K562 (cell line): ENCODE measurements at regions not wholly inside any gene's neighbourhood (a gene's known extent, or its start where the extent isn't known, plus 50 kb on each side); places are given as distances from the start of the nearest gene placed in this dataset.

Experiments
- ATAC-seq: fragments of 200-7000 bp; cut with Tn5 transposase; 3 replicates; pipeline ENCODE4 v1.9.1; 2020; ENCODE audit warnings: moderate library complexity
- BruUV-seq: library from RNA; stranded (reverse); fragments of 400-500 nt; replicated peaks from 2 replicates; lab custom pipeline; 2021; lab: Mats Ljungman, UMichigan
- CTCF ChIA-PET: fragments of 300-600 bp; formaldehyde crosslinking; extraction: SDS; loops from one replicate; lab custom pipeline; 2021; ENCODE audit warnings: low intra/inter-chr PET ratio; lab: Yijun Ruan, JAX
- POLR2A ChIA-PET: fragments of 300-600, 350-650 bp; sonication (Branson Sonifier 250); formaldehyde crosslinking; extraction: SDS; loops from one replicate; lab custom pipeline; 2021; ENCODE audit warnings: antibody characterized with exemption, inconsistent platforms; lab: Yijun Ruan, JAX
- DNase-seq, 4 experiments: peaks; one replicate each; pipeline versions ENCODE4 v3.0.0 to v3.0.0-alpha.2; 2011 to 2018; ENCODE audit warnings: low spot score in 3 of 4, mixed read lengths in 3 of 4; ENCODE audit errors: extremely low read depth in 1 of 4
- FAIRE-seq: peaks from 2 replicates; lab custom pipeline; 2011; peaks lifted over from hg19 to GRCh38; lab: Jason Lieb, UNC
- H2AFZ ChIP-seq: 2 replicates; pipeline ENCODE4 v1.6.0; 2011; ENCODE audit warnings: low read depth, low read length, control low read depth, inconsistent platforms
- H3K27ac ChIP-seq: fragments of 200-600 bp; 3 replicates; pipeline ENCODE4 v1.8.0; 2011; ENCODE audit warnings: low read depth, mild to moderate bottlenecking, control low read depth, inconsistent platforms, low read length, moderate library complexity, mixed read lengths; ENCODE audit errors: extremely low read depth
- H3K27me3 ChIP-seq, 2 experiments: fragments of 300-600 bp in 1 of 2; 2 replicates in 1 of 2; 3 replicates in 1 of 2; pipeline versions ENCODE4 v1.6.0 to v1.8.0; 2011; ENCODE audit warnings: inconsistent platforms in 2 of 2, low read length in 2 of 2, mild to moderate bottlenecking in 1 of 2, mixed read lengths in 1 of 2, moderate library complexity in 1 of 2; ENCODE audit not compliant: control insufficient read depth in 2 of 2, insufficient read depth in 2 of 2
- H3K36me3 ChIP-seq: fragments of 300-600 bp; 3 replicates; pipeline ENCODE4 v1.8.0; 2011; ENCODE audit warnings: mild to moderate bottlenecking, low read length, inconsistent platforms; ENCODE audit not compliant: control insufficient read depth, insufficient read depth
- H3K4me1 ChIP-seq, 2 experiments: fragments of 200-600 bp in 1 of 2; replicated peaks in 1 of 2; 2 replicates in 1 of 2; 3 replicates in 1 of 2; pipeline versions ENCODE4 v1.5.1 to v1.8.0; 2011; ENCODE audit warnings: inconsistent platforms in 2 of 2, low read length in 2 of 2, mild to moderate bottlenecking in 1 of 2, mixed read lengths in 1 of 2, moderate library complexity in 1 of 2; ENCODE audit not compliant: control insufficient read depth in 2 of 2, insufficient read depth in 2 of 2
- H3K4me2 ChIP-seq: 2 replicates; pipeline ENCODE4 v1.6.1; 2011; ENCODE audit warnings: low read length, control low read depth, inconsistent platforms, mixed read lengths; ENCODE audit not compliant: insufficient read depth
- H3K4me3 ChIP-seq: fragments of 200-600 bp; sonication (generic), shearing (Covaris generic); 2 replicates; pipeline ENCODE4 v1.5.1; 2016; ENCODE audit warnings: control low read depth, inconsistent platforms
- H3K79me2 ChIP-seq: fragments of 200-600 bp; 3 replicates; pipeline ENCODE4 v1.8.0; 2011; ENCODE audit warnings: low read length, inconsistent platforms; ENCODE audit not compliant: control insufficient read depth, insufficient read depth
- H3K9ac ChIP-seq, 2 experiments: 2 replicates each; pipeline versions ENCODE4 v1.6.0 to v1.6.1; 2011; ENCODE audit warnings: low read depth in 2 of 2, low read length in 2 of 2, control low read depth in 1 of 2, inconsistent platforms in 1 of 2, mild to moderate bottlenecking in 1 of 2, mixed read lengths in 1 of 2; ENCODE audit not compliant: insufficient read depth in 1 of 2
- H3K9me1 ChIP-seq: one replicate; pipeline ENCODE4 v1.6.0; 2011; ENCODE audit warnings: inconsistent platforms, mild to moderate bottlenecking, low read length, moderate library complexity; ENCODE audit not compliant: control insufficient read depth, insufficient read depth
- H3K9me3 ChIP-seq: replicated peaks from 2 replicates; pipeline ENCODE4 v1.5.1; 2011; ENCODE audit warnings: low read depth, low read length, inconsistent platforms; ENCODE audit not compliant: control insufficient read depth, insufficient read depth
- H4K20me1 ChIP-seq: replicated peaks from 2 replicates; pipeline ENCODE4 v1.6.1; 2011; ENCODE audit warnings: low read length, inconsistent platforms, mixed read lengths; ENCODE audit not compliant: control insufficient read depth, insufficient read depth
- EWSR1 ChIP-seq: fragments of 450-650 bp; IDR thresholded peaks from 2 replicates; pipeline ENCODE4 v1.6.1; 2018; ENCODE audit warnings: borderline replicate concordance, mild to moderate bottlenecking, low read depth, moderate library complexity; ENCODE audit not compliant: partially characterized antibody
- HCFC1 ChIP-seq: IDR thresholded peaks from 2 replicates; pipeline ENCODE4 v1.6.1; 2012; ENCODE audit warnings: low read depth, low read length, improper control_type of control experiment
- IRF2 ChIP-seq: sonication (generic); formaldehyde crosslinking; IDR thresholded peaks from 2 replicates; pipeline ENCODE4 v1.8.1; 2022; ENCODE audit warnings: mild to moderate bottlenecking, missing genetic modification reagents
- MAFK ChIP-seq: IDR thresholded peaks from 2 replicates; pipeline ENCODE4 v1.6.1; 2011; ENCODE audit warnings: low read length, improper control_type of control experiment
- NELFE ChIP-seq: IDR thresholded peaks from 2 replicates; pipeline ENCODE4 v1.6.1; 2011; ENCODE audit warnings: mild to moderate bottlenecking; ENCODE audit not compliant: insufficient read depth, insufficient read length
- PYGO2 ChIP-seq: fragments of 450-650 bp; IDR thresholded peaks from 2 replicates; pipeline ENCODE4 v1.6.1; 2016; ENCODE audit warnings: mild to moderate bottlenecking, missing genetic modification characterization, moderate library complexity, missing compliant biosample characterization
- SRSF7 ChIP-seq: fragments of 200-400 bp; formaldehyde crosslinking; optimal IDR thresholded peaks from 2 replicates; pipeline ENCODE3; 2017; ENCODE audit warnings: mild to moderate bottlenecking, low read depth, low read length
- THRA ChIP-seq: fragments of 450-650 bp; IDR thresholded peaks from 2 replicates; pipeline ENCODE4 v1.6.1; 2017; ENCODE audit warnings: mild to moderate bottlenecking, moderate library complexity
- ZNF184 ChIP-seq: sonication (generic); formaldehyde crosslinking; IDR thresholded peaks from 2 replicates; pipeline ENCODE4 v1.5.0; 2020; ENCODE audit warnings: missing genetic modification reagents
- ZNF445 ChIP-seq: fragments of 250-450 bp; sonication (Bioruptor Pico); IDR thresholded peaks from 2 replicates; pipeline ENCODE4 v1.4.0; 2020; ENCODE audit warnings: low read depth, mild to moderate bottlenecking, moderate library complexity
- WGBS: fragments of 100-300 bp; shearing (Covaris generic); methylation state at CpG from one replicate; pipeline ENCODE4 v1.1.6; 2016; ENCODE audit warnings: low coverage, mixed read lengths; ENCODE audit not compliant: insufficient coverage; ENCODE audit errors: missing lambda C conversion rate; 5-methylcytosine and 5-hydroxymethylcytosine counted together
- in situ Hi-C: fragments of 300-500 bp; cut with MboI; formaldehyde crosslinking; loops from 4 replicates; pipeline ENCODE4 v1.15.0; 2018; ENCODE audit warnings: inconsistent platforms, mixed read lengths
- intact Hi-C: fragments of 100-400 bp; cut with micrococcal nuclease; formaldehyde crosslinking; loops from 2 replicates; pipeline ENCODE4 v1.14.2; 2022
- TF ChIP-seq, protein P1 (sequence below), 2 experiments: fragments of 450-650 bp in 1 of 2; sonication (generic) in 1 of 2; formaldehyde crosslinking in 1 of 2; IDR thresholded peaks; 2 replicates each; pipeline versions ENCODE4 v1.7.1 to v1.9.0; 2016 to 2022; ENCODE audit warnings: inconsistent platforms in 1 of 2, mild to moderate bottlenecking in 1 of 2, missing genetic modification reagents in 1 of 2

DNA sequence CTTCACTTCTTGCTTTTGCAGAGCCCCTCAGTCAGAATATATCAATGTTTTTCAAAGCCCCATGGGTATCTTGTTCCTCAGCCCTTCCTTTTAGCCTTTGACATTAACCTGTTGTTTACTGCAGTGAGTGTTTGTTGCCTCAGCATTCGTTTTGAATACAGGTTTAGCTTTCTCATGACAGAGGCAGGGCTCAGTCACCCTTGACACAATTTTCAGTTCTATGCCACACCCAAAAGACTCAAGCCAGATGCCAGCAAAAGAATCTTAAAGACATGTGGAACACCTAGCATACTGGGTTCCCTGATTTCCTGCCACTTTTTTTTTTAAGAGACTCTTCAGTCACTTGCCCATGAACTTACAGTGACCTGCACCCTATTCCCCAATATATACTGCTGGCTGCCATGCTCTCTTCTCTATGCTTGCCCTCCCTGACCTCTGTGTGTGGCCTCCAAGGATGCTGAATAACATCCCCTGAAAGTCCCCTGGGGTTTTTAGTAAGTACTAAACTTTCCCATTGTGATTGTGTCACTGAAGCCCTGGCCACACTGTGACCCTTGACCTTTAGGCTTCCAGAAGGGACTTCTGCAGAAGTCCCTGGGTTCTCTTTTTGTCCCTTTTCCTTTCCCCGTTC lies 1225.5 kb downstream of the TBC1D22A start (continued):
- no peak for TF ChIP-seq THRA
- no peak for TF ChIP-seq MAFK
- TF ChIP-seq ZNF445, result no peak
- TF ChIP-seq, all 486 proteins: peak for 0

DNA sequence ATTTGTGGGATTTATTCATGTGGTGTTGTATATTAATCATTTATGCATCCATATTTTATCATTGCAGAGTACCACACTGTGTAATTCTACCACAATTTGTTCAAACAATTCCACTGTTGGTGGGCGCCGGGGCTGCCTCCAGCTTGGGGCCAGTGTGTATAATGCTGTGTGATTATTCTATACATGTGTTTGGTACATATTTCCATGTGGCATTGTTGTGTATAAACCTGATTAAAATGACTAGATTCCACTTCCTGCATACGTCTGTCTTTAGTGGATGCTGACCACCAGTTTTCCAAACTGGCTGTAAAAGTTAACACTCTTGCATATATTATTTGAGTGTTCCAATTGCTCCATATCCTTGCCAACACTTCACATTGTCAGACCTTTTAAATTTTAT lies 1213.8 kb downstream of the TBC1D22A start:
- POLR2A ChIA-PET, result no interaction called here
- no peak overlapping the region for H3K9ac ChIP-seq
- H3K79me2 ChIP-seq, result no peaks in the 10 kb centered on the region
- H3K4me1 ChIP-seq, result no peaks in the 10 kb centered on the region
- H3K4me3 ChIP-seq, result no peak overlapping the region
- no peaks in the 10 kb centered on the region for H4K20me1 ChIP-seq
- H3K9me1 ChIP-seq, result no peaks in the 10 kb centered on the region
- no peak for FAIRE-seq
- no peak overlapping the region for H2AFZ ChIP-seq
- no peak overlapping the region for H3K4me2 ChIP-seq
- intact Hi-C loops (no loop called here), in situ Hi-C loops (no loop called here)
- DNase-seq, result no peak
- no TSS peak for BruUV-seq
- no peaks in the 10 kb centered on the region for H3K9me3 ChIP-seq
- no peak for ATAC-seq
- no peaks in the 10 kb centered on the region; a peak in 1 of 5 replicates for H3K27me3 ChIP-seq
- no peak overlapping the region for H3K27ac ChIP-seq
- H3K36me3 ChIP-seq, result no peaks in the 10 kb centered on the region
- WGBS, result 0% methylated on average over 3 of the region's 3 CpGs
- CTCF ChIA-PET, result interaction anchor here (0.5 kb wide), 1 partner anchor 446 kb away, joined by 3 read pairs; no protein-coding TSS in a partner anchor
- TF ChIP-seq NELFE (no peak), ZNF184 (CRISPR knock-in tag) (no peak), HCFC1 (no peak), SRSF7 (no peak), IRF2 (CRISPR knock-in tag) (no peak), EWSR1 (no peak), PYGO2 (tag) (no peak)
- TF ChIP-seq, protein P1, sequence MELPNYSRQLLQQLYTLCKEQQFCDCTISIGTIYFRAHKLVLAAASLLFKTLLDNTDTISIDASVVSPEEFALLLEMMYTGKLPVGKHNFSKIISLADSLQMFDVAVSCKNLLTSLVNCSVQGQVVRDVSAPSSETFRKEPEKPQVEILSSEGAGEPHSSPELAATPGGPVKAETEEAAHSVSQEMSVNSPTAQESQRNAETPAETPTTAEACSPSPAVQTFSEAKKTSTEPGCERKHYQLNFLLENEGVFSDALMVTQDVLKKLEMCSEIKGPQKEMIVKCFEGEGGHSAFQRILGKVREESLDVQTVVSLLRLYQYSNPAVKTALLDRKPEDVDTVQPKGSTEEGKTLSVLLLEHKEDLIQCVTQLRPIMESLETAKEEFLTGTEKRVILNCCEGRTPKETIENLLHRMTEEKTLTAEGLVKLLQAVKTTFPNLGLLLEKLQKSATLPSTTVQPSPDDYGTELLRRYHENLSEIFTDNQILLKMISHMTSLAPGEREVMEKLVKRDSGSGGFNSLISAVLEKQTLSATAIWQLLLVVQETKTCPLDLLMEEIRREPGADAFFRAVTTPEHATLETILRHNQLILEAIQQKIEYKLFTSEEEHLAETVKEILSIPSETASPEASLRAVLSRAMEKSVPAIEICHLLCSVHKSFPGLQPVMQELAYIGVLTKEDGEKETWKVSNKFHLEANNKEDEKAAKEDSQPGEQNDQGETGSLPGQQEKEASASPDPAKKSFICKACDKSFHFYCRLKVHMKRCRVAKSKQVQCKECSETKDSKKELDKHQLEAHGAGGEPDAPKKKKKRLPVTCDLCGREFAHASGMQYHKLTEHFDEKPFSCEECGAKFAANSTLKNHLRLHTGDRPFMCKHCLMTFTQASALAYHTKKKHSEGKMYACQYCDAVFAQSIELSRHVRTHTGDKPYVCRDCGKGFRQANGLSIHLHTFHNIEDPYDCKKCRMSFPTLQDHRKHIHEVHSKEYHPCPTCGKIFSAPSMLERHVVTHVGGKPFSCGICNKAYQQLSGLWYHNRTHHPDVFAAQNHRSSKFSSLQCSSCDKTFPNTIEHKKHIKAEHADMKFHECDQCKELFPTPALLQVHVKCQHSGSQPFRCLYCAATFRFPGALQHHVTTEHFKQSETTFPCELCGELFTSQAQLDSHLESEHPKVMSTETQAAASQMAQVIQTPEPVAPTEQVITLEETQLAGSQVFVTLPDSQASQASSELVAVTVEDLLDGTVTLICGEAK (IDR thresholded peaks at IDR 0.05), result no peak
- TF ChIP-seq, protein P1 (CRISPR knock-in tag; IDR thresholded peaks at IDR 0.05), result no peak
